KMS-11 (cell line): ENCODE measurements at regions not wholly inside any gene's neighbourhood (a gene's known extent, or its start where the extent isn't known, plus 50 kb on each side); places are given as distances from the start of the nearest gene placed in this dataset.

Experiments used
- H2AFZ ChIP-seq: fragments of 200-600 bp; sonication (generic); 2 replicates; pipeline ENCODE4 v1.6.1; 2016; ENCODE audit warnings: antibody characterized with exemption, mixed run types, low read depth
- H3K27ac ChIP-seq: fragments of 200-600 bp; sonication (generic); 2 replicates; pipeline ENCODE4 v1.6.1; 2016; ENCODE audit warnings: mild to moderate bottlenecking, mixed run types
- H3K27me3 ChIP-seq: fragments of 200-600 bp; sonication (generic); 2 replicates; pipeline ENCODE4 v1.6.1; 2017; ENCODE audit warnings: mild to moderate bottlenecking, low read depth, mixed run types, moderate library complexity; ENCODE audit not compliant: insufficient read depth
- H3K36me3 ChIP-seq: fragments of 200-600 bp; sonication (generic); 2 replicates; pipeline ENCODE4 v1.6.1; 2017; ENCODE audit warnings: mild to moderate bottlenecking, mixed run types; ENCODE audit not compliant: insufficient read depth
- H3K4me1 ChIP-seq: fragments of 200-600 bp; sonication (generic); 2 replicates; pipeline ENCODE4 v1.6.1; 2016; ENCODE audit warnings: mild to moderate bottlenecking, low read depth, mixed run types; ENCODE audit not compliant: poor library complexity, severe bottlenecking
- H3K4me2 ChIP-seq: fragments of 200-600 bp; sonication (generic); 2 replicates; pipeline ENCODE4 v1.7.0; 2016; ENCODE audit warnings: mild to moderate bottlenecking, mixed run types
- H3K4me3 ChIP-seq: fragments of 200-600 bp; sonication (generic); IDR thresholded peaks from 2 replicates; pipeline ENCODE4 v1.6.1; 2017; ENCODE audit warnings: low read depth, low read length, mixed read lengths; ENCODE audit not compliant: insufficient read depth
- H3K79me2 ChIP-seq: fragments of 200-600 bp; sonication (generic); 2 replicates; pipeline ENCODE4 v1.6.1; 2016; ENCODE audit warnings: low read depth, mixed run types; ENCODE audit not compliant: insufficient read depth
- H3K9ac ChIP-seq: fragments of 200-600 bp; sonication (generic); 2 replicates; pipeline ENCODE4 v1.6.1; 2016; ENCODE audit warnings: mild to moderate bottlenecking, mixed run types
- H4K20me1 ChIP-seq: fragments of 200-600 bp; sonication (generic); 2 replicates; pipeline ENCODE4 v1.6.1; 2016; ENCODE audit warnings: mild to moderate bottlenecking, mixed run types; ENCODE audit not compliant: insufficient read depth
- CTCF ChIP-seq: fragments of 200-600 bp; sonication (generic); conservative IDR thresholded peaks from 2 replicates; pipeline ENCODE4 v1.6.1; 2017; ENCODE audit warnings: low read depth, mild to moderate bottlenecking, antibody characterized with exemption, low read length, moderate library complexity, mixed read lengths

- no peak overlapping the region for H3K9ac ChIP-seq
- no peaks in the 10 kb centered on the region for H3K36me3 ChIP-seq
- no peak for TF ChIP-seq CTCF
- H4K20me1 ChIP-seq, result no peaks in the 10 kb centered on the region
- H2AFZ ChIP-seq, result no peak overlapping the region
- no peaks in the 10 kb centered on the region for H3K79me2 ChIP-seq
- no peak overlapping the region for H3K4me2 ChIP-seq
- no peak overlapping the region for H3K27ac ChIP-seq
- no peaks in the 10 kb centered on the region for H3K4me1 ChIP-seq
- H3K4me3 ChIP-seq, result no peak overlapping the region
- H3K27me3 ChIP-seq, result no peaks in the 10 kb centered on the region
Measured at GRCh38 chr22:48222742-48223487, 1460.5 kb downstream of the TBC1D22A start.

- Histone ChIP-seq H3K36me3 (no peaks in the 10 kb centered on the region), H3K4me1 (no peaks in the 10 kb centered on the region), H3K4me2 (no peak overlapping the region), H3K27ac (no peak overlapping the region), H2AFZ (no peak overlapping the region), H4K20me1 (no peaks in the 10 kb centered on the region), H3K27me3 (no peaks in the 10 kb centered on the region), H3K9ac (no peak overlapping the region), H3K4me3 (no peak overlapping the region), H3K79me2 (no peaks in the 10 kb centered on the region)
- no peak for TF ChIP-seq CTCF
Measured at GRCh38 chr22:48218889-48219420, 1456.5 kb downstream of the TBC1D22A start.

- H3K4me2 ChIP-seq, result no peak overlapping the region
- H3K36me3 ChIP-seq, result no peaks in the 10 kb centered on the region
- no peak overlapping the region for H3K9ac ChIP-seq
- no peak for TF ChIP-seq CTCF
- no peaks in the 10 kb centered on the region for H3K27me3 ChIP-seq
- H3K27ac ChIP-seq, result no peak overlapping the region
- no peak overlapping the region for H2AFZ ChIP-seq
- H4K20me1 ChIP-seq, result no peaks in the 10 kb centered on the region
- no peaks in the 10 kb centered on the region for H3K79me2 ChIP-seq
- H3K4me1 ChIP-seq, result no peaks in the 10 kb centered on the region
- no peak overlapping the region for H3K4me3 ChIP-seq
Measured at GRCh38 chr22:48217596-48217995, 1455.1 kb downstream of the TBC1D22A start.

- no peak overlapping the region for H3K9ac ChIP-seq
- no peak overlapping the region for H3K27ac ChIP-seq
- no peaks in the 10 kb centered on the region; the same call in 1 of the 2 replicates for H3K27me3 ChIP-seq
- no peaks in the 10 kb centered on the region for H3K36me3 ChIP-seq
- H3K4me3 ChIP-seq, result no peak overlapping the region
- H3K4me1 ChIP-seq, result no peaks in the 10 kb centered on the region
- no peaks in the 10 kb centered on the region for H4K20me1 ChIP-seq
- no peak overlapping the region for H2AFZ ChIP-seq
- no peak for TF ChIP-seq CTCF
- H3K4me2 ChIP-seq, result no peak overlapping the region
- no peaks in the 10 kb centered on the region for H3K79me2 ChIP-seq
Measured at GRCh38 chr22:48212727-48213126, 1450.3 kb downstream of the TBC1D22A start.
